ENCODE measurements at regions not wholly inside any gene's neighbourhood (a gene's known extent, or its start where the extent isn't known, plus 50 kb on each side); places are given as distances from the start of the nearest gene placed in this dataset.

- ChIA-PET CTCF (no interaction called here), POLR2A (ENCODE audit: low non-redundant PET) (no interaction called here)
- no peak overlapping the region for H3K27ac ChIP-seq
- DNase-seq (ENCODE audit: low spot score), result no peak
- no peak for TF ChIP-seq CTCF (conservative IDR thresholded peaks at IDR 0.05; ENCODE audit: low read depth)
Measured at GRCh38 chr18:58813561-58814225, 51.0 kb upstream of the ZNF532 start.

- CTCF ChIA-PET, result no interaction called here
- DNase-seq (ENCODE audit: low spot score), result no peak
- TF ChIP-seq CTCF (conservative IDR thresholded peaks at IDR 0.05; ENCODE audit: low read depth), result no peak
- H3K27ac ChIP-seq, result no peak overlapping the region
- POLR2A ChIA-PET (ENCODE audit: low non-redundant PET), result no interaction called here
Measured at GRCh38 chr18:58814317-58814716, 50.4 kb upstream of the ZNF532 start.
